Esophagus muscularis mucosa (tissue), 4 donors: ENCODE measurements at regions not wholly inside any gene's neighbourhood (a gene's known extent, or its start where the extent isn't known, plus 50 kb on each side); places are given as distances from the start of the nearest gene placed in this dataset.

ENCODE experiments used
- DNase-seq: peaks from one replicate; pipeline ENCODE4 v3.0.0-alpha.2; 2017; ENCODE audit errors: extremely low spot score
- H3K27ac ChIP-seq, 4 donors: fragments of 200-600 bp; sonication (generic); replicated peaks in 1 of 4; 1 replicate in 3 of 4; 2 replicates in 1 of 4; pipeline ENCODE4 v1.5.1; 2016 to 2019; ENCODE audit warnings: mild to moderate bottlenecking in 1 of 4
- H3K27me3 ChIP-seq, 4 donors: fragments of 200-600 bp; sonication (generic); one replicate each; pipeline versions ENCODE4 v1.5.1 to v1.6.0; 2016 to 2019
- H3K36me3 ChIP-seq, 4 donors: fragments of 200-600 bp; sonication (generic); one replicate each; pipeline ENCODE4 v1.5.1; 2016 to 2019
- H3K4me1 ChIP-seq, 4 donors: fragments of 200-600 bp; sonication (generic); one replicate each; pipeline ENCODE4 v1.5.1; 2016 to 2019
- H3K4me3 ChIP-seq, 4 donors: fragments of 200-600 bp; sonication (generic); 1 replicate in 2 of 4; 2 replicates in 2 of 4; pipeline ENCODE4 v1.5.1; 2016 to 2019; ENCODE audit warnings: mild to moderate bottlenecking in 4 of 4, moderate library complexity in 1 of 4
- H3K9me3 ChIP-seq, 4 donors: fragments of 200-600 bp; sonication (generic); 1 replicate in 3 of 4; 2 replicates in 1 of 4; pipeline ENCODE4 v1.5.1; 2016 to 2019
- EP300 ChIP-seq: sonication (generic); formaldehyde crosslinking; IDR thresholded peaks from one replicate; pipeline ENCODE4 v1.6.1; 2017; ENCODE audit warnings: antibody characterized with exemption
- POLR2A ChIP-seq: fragments of 450-650 bp; IDR thresholded peaks from one replicate; pipeline ENCODE4 v1.6.1; 2017; ENCODE audit warnings: antibody characterized with exemption, moderate library complexity, mild to moderate bottlenecking, low read depth
- POLR2AphosphoS5 ChIP-seq, 2 donors: sonication (generic); formaldehyde crosslinking; IDR thresholded peaks; one replicate each; pipeline ENCODE4 v1.6.1; 2017; ENCODE audit warnings: antibody characterized with exemption in 2 of 2
- WGBS: methylation state at CpG from one replicate; pipeline ENCODE4 v1.1.5; 2018; 5-methylcytosine and 5-hydroxymethylcytosine counted together
- intact Hi-C: fragments of 100-400 bp; cut with DNase I; formaldehyde crosslinking; loops from one replicate; pipeline ENCODE4 v1.15.1; 2023
- TF ChIP-seq, protein P1 (sequence below), 3 experiments: fragments of 200-600 bp in 2 of 3; fragments of 450-650 bp in 1 of 3; sonication (generic) in 2 of 3; IDR thresholded peaks; one replicate each; pipeline ENCODE4 v1.5.1; 2017 to 2019; ENCODE audit warnings: antibody characterized with exemption in 3 of 3, mild to moderate bottlenecking in 2 of 3, moderate library complexity in 1 of 3

DNA sequence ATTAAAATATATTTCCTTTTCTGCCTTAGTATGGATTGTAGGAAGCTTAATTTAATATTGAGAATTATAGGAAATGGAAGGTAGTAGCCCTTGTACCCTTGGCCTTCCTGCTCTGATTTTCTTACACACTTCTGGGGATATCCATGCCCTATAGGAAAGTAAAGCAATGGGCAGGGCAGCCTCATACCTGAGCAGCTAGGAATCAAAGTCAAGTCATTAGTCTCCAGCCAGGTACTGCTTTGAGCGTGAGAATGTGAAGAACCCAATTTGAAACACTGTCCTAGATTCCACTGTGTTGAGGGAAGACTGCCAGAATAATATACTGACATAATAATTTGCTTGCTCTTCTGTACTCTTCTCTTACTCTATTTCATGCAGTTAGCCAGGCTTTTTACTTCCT is 51.0 kb upstream of the L3MBTL3 start:
- no peak overlapping the region for H3K4me3 ChIP-seq
- H3K36me3 ChIP-seq, result no peaks in the 10 kb centered on the region
- DNase-seq, result no peak
- 88% methylated on average over 1 of the region's 1 CpG for WGBS
- no peak overlapping the region for H3K27ac ChIP-seq
- intact Hi-C loops, result no loop called here
- no peaks in the 10 kb centered on the region for H3K4me1 ChIP-seq
- no peaks in the 10 kb centered on the region for H3K27me3 ChIP-seq
- TF ChIP-seq EP300 (no peak), POLR2A (no peak), POLR2AphosphoS5 (IDR thresholded peaks at IDR 0.05) (no peak)
- TF ChIP-seq, protein P1, sequence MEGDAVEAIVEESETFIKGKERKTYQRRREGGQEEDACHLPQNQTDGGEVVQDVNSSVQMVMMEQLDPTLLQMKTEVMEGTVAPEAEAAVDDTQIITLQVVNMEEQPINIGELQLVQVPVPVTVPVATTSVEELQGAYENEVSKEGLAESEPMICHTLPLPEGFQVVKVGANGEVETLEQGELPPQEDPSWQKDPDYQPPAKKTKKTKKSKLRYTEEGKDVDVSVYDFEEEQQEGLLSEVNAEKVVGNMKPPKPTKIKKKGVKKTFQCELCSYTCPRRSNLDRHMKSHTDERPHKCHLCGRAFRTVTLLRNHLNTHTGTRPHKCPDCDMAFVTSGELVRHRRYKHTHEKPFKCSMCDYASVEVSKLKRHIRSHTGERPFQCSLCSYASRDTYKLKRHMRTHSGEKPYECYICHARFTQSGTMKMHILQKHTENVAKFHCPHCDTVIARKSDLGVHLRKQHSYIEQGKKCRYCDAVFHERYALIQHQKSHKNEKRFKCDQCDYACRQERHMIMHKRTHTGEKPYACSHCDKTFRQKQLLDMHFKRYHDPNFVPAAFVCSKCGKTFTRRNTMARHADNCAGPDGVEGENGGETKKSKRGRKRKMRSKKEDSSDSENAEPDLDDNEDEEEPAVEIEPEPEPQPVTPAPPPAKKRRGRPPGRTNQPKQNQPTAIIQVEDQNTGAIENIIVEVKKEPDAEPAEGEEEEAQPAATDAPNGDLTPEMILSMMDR (IDR thresholded peaks at IDR 0.05), result no peak
- no peaks in the 10 kb centered on the region for H3K9me3 ChIP-seq

DNA sequence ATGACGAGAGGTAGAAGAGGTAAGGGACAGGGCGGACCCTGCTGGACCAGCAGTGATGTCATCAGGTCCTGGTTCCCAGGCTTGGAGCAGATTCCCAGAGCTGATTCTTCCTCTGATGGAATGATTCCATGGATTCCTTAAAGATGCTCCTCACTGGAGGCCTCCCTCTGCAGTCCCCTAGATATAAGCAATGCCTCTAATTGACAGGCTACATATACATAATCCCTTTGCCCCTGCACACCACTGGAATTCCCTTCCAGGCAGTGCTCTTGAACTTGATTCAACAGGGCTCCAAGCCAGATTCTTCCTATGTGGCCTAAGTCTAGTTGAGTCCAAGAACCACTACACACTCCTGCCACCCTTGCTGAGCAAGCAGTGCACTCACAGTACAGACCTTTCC is 52.3 kb upstream of the L3MBTL3 start:
- intact Hi-C loops, result no loop called here
- Histone ChIP-seq H3K36me3 (no peaks in the 10 kb centered on the region), H3K9me3 (no peaks in the 10 kb centered on the region), H3K4me3 (no peak overlapping the region), H3K4me1 (no peaks in the 10 kb centered on the region), H3K27ac (no peak overlapping the region), H3K27me3 (no peaks in the 10 kb centered on the region)
- WGBS, result 88% methylated on average over 2 of the region's 2 CpGs
- DNase-seq, result no peak
- TF ChIP-seq POLR2A (no peak), EP300 (no peak), POLR2AphosphoS5 (IDR thresholded peaks at IDR 0.05) (no peak)
- TF ChIP-seq, protein P1 (IDR thresholded peaks at IDR 0.05), result no peak

DNA sequence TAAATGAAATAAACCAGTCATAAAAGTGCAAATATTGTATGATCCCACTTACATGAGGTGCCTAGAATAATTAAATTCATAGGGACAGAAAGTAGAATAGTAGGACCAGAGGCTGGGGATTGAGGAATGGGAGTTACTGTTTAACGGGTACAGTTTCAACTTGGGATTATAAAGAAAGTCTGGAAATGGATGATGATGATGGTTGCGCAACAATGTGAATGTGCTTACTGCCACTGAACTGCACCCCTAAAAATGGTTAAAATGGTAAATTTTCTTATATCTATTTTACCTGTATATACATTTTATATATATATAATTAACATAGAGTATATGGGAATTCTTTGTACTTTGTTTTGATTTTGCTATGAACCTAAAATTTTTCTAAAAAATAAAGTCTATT is 53.3 kb upstream of the L3MBTL3 start:
- WGBS, result 90% methylated on average over 2 of the region's 2 CpGs
- Histone ChIP-seq H3K9me3 (no peaks in the 10 kb centered on the region), H3K4me3 (no peak overlapping the region), H3K27me3 (no peaks in the 10 kb centered on the region), H3K27ac (no peak overlapping the region), H3K36me3 (no peaks in the 10 kb centered on the region), H3K4me1 (no peaks in the 10 kb centered on the region)
- DNase-seq, result no peak
- intact Hi-C loops, result no loop called here
- TF ChIP-seq EP300, result no peak
- TF ChIP-seq, protein P1 (IDR thresholded peaks at IDR 0.05), result no peak
- no peak for TF ChIP-seq POLR2AphosphoS5 (IDR thresholded peaks at IDR 0.05)
- no peak for TF ChIP-seq POLR2A

DNA sequence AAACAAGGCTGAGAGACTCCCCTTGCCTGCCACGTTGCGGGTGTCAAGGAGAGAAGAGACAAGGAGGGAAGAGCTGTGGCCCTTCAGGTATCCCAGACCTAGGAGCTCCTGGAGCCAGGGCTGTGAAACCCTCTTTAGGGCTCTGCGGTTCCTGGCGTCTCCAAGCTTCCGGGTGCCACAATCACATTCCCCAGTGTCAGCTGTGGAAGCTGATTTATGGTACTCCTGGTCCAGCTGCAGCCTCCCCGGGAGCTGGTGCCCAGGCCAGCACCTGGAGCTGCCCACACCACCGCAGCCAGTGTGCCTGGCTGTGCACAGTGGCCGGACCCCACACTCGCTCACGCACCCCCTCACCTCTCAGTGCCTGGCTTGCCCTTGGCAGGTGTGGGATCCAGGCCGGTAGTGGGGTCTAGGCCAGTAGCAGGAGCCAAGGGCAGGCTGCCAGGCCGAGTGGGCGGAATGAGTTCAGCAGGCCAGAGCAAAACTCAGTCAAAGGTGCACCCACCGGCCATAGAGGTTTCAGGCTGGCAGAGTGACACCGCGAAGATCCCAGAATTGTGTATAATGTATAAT is 58.9 kb upstream of the L3MBTL3 start:
- no peak overlapping the region for H3K27ac ChIP-seq
- no peaks in the 10 kb centered on the region for H3K9me3 ChIP-seq
- no peak overlapping the region for H3K4me3 ChIP-seq
- H3K4me1 ChIP-seq, result no peaks in the 10 kb centered on the region
- H3K27me3 ChIP-seq, result no peaks in the 10 kb centered on the region
- TF ChIP-seq POLR2A, result no peak
- TF ChIP-seq, protein P1 (IDR thresholded peaks at IDR 0.05), result no peak
- TF ChIP-seq POLR2AphosphoS5 (IDR thresholded peaks at IDR 0.05), result no peak
- no peak for TF ChIP-seq EP300
- H3K36me3 ChIP-seq, result no peaks in the 10 kb centered on the region
- WGBS, result 86% methylated on average over 9 of the region's 16 CpGs
- DNase-seq, result no peak
- intact Hi-C loops, result no loop called here
